ENCODE measurements at regions not wholly inside any gene's neighbourhood (a gene's known extent, or its start where the extent isn't known, plus 50 kb on each side); places are given as distances from the start of the nearest gene placed in this dataset.

- TF ChIP-seq SIN3A (IDR thresholded peaks at IDR 0.05; ENCODE audit: borderline replicate concordance, insufficient read depth, low read depth, low read length) = no peak
- TF ChIP-seq TCF7L2 (IDR thresholded peaks at IDR 0.05; ENCODE audit: low read depth, low read length) = no peak
- no peak for TF ChIP-seq POLR2AphosphoS5 (IDR thresholded peaks at IDR 0.05; ENCODE audit: low read depth, low read length)
- TF ChIP-seq REST (IDR thresholded peaks at IDR 0.05; ENCODE audit: insufficient read depth in 1 of 2, low read depth in 2 of 2, low read length in 1 of 2) = no peak
- no peak for TF ChIP-seq CTCF (IDR thresholded peaks at IDR 0.05)
- H3K27ac ChIP-seq (ENCODE audit: low read length) = no peak overlapping the region
These were observed 388.6 kb downstream of the PABPC4L start for GRCh38 chr4:133812954-133813353.

DNA sequence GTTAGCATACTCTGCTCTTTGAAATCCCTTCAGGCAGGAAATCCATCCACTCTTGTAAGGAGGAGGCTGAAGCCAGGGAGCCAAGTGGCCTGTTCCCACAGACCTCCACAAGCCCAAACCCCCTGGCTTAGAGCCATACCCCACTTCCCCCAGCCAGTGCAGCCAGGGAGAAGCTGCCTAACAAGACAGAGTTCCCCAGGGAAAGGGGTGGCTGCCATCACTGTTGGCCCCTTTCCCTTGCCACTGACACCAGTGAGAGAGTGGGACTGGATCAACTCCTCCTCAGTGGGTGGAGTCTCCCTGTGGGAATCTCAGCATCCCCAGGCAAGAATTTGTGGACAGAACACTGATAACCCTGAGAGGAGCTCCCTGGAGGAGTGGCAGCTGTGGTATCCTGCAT is 389.4 kb downstream of the PABPC4L start:
- CTCF ChIA-PET = no interaction called here
- H3K36me3 ChIP-seq (ENCODE audit: control insufficient read depth, insufficient read depth, low read length) = no peaks in the 10 kb centered on the region
- H3K4me3 ChIP-seq (ENCODE audit: low read depth in 2 of 2, low read length in 2 of 2) = no peak overlapping the region
- intact Hi-C loops (cut with micrococcal nuclease; ENCODE audit: unreplicated experiment) (no loop called here), in situ Hi-C loops (cut with HindIII; ENCODE audit: low pct_unique_long_range_greater_than_20kb, low sequenced_read_pairs) (no loop called here)
- no peak overlapping the region for H3K27ac ChIP-seq (ENCODE audit: low read length)
- POLR2A ChIA-PET = no interaction called here
- no peak for TF ChIP-seq TCF7L2 (IDR thresholded peaks at IDR 0.05; ENCODE audit: low read depth, low read length)
- TF ChIP-seq SIN3A (IDR thresholded peaks at IDR 0.05; ENCODE audit: borderline replicate concordance, insufficient read depth, low read depth, low read length) = no peak
- no peak for TF ChIP-seq POLR2AphosphoS5 (IDR thresholded peaks at IDR 0.05; ENCODE audit: low read depth, low read length)
- no peak for TF ChIP-seq CTCF (IDR thresholded peaks at IDR 0.05)
- TF ChIP-seq REST (IDR thresholded peaks at IDR 0.05; ENCODE audit: insufficient read depth in 1 of 2, low read depth in 2 of 2, low read length in 1 of 2) = no peak
- H3K27me3 ChIP-seq (ENCODE audit: control insufficient read depth, insufficient read depth, low read length) = no peaks in the 10 kb centered on the region
- no peak for DNase-seq (ENCODE audit: low read depth, low spot score)
- ATAC-seq = no peak
- BruUV-seq (replicated peaks) = no TSS peak
- no peaks in the 10 kb centered on the region for H3K9me3 ChIP-seq (ENCODE audit: control insufficient read depth, insufficient read depth, low read depth, low read length)
- no peaks in the 10 kb centered on the region for H3K4me1 ChIP-seq (ENCODE audit: control insufficient read depth, insufficient read depth, low read length)

More at GRCh38 chr4:133812954-133813353, 388.6 kb downstream of the PABPC4L start:
- BruUV-seq (replicated peaks) = no TSS peak
- CTCF ChIA-PET = no interaction called here
- H3K27me3 ChIP-seq (ENCODE audit: control insufficient read depth, insufficient read depth, low read length) = no peaks in the 10 kb centered on the region
- no peaks in the 10 kb centered on the region for H3K9me3 ChIP-seq (ENCODE audit: control insufficient read depth, insufficient read depth, low read depth, low read length)
- H3K4me1 ChIP-seq (ENCODE audit: control insufficient read depth, insufficient read depth, low read length) = no peaks in the 10 kb centered on the region
- H3K36me3 ChIP-seq (ENCODE audit: control insufficient read depth, insufficient read depth, low read length) = no peaks in the 10 kb centered on the region
- POLR2A ChIA-PET = no interaction called here
- no peak for ATAC-seq
- no peak overlapping the region for H3K4me3 ChIP-seq (ENCODE audit: low read depth in 2 of 2, low read length in 2 of 2)
- in situ Hi-C loops (cut with HindIII; ENCODE audit: low pct_unique_long_range_greater_than_20kb, low sequenced_read_pairs) = no loop called here
- DNase-seq (ENCODE audit: low read depth, low spot score) = no peak
- intact Hi-C loops (cut with micrococcal nuclease; ENCODE audit: unreplicated experiment) = no loop called here

Data from Panc1 (cell line).